ENCODE measurements at regions not wholly inside any gene's neighbourhood (a gene's known extent, or its start where the extent isn't known, plus 50 kb on each side); places are given as distances from the start of the nearest gene placed in this dataset.

GRCh38 chr11:106619320-106619990 is 398.8 kb downstream of the GUCY1A2 start:
- no peak for TF ChIP-seq POLR2A (IDR thresholded peaks at IDR 0.05)
- TF ChIP-seq, protein P1, sequence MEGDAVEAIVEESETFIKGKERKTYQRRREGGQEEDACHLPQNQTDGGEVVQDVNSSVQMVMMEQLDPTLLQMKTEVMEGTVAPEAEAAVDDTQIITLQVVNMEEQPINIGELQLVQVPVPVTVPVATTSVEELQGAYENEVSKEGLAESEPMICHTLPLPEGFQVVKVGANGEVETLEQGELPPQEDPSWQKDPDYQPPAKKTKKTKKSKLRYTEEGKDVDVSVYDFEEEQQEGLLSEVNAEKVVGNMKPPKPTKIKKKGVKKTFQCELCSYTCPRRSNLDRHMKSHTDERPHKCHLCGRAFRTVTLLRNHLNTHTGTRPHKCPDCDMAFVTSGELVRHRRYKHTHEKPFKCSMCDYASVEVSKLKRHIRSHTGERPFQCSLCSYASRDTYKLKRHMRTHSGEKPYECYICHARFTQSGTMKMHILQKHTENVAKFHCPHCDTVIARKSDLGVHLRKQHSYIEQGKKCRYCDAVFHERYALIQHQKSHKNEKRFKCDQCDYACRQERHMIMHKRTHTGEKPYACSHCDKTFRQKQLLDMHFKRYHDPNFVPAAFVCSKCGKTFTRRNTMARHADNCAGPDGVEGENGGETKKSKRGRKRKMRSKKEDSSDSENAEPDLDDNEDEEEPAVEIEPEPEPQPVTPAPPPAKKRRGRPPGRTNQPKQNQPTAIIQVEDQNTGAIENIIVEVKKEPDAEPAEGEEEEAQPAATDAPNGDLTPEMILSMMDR (IDR thresholded peaks at IDR 0.05 in 4 of 5, conservative IDR thresholded peaks at IDR 0.05 in 1 of 5): no peak
